SU-DHL-6 (cell line): ENCODE measurements at regions not wholly inside any gene's neighbourhood (a gene's known extent, or its start where the extent isn't known, plus 50 kb on each side); places are given as distances from the start of the nearest gene placed in this dataset.

Experiments
- EZH2phosphoT487 ChIP-seq: fragments of 200-600 bp; sonication (generic), shearing (Covaris generic); conservative IDR thresholded peaks from 2 replicates; pipeline ENCODE4 v1.6.1; 2018; ENCODE audit warnings: mild to moderate bottlenecking, antibody characterized with exemption, low read length, moderate library complexity, mixed read lengths
- TF ChIP-seq, protein P1 (sequence below): fragments of 200-600 bp; sonication (generic); IDR thresholded peaks from one replicate; pipeline ENCODE4 v1.5.1; 2017; ENCODE audit warnings: antibody characterized with exemption, mild to moderate bottlenecking, low read length, moderate library complexity; ENCODE audit not compliant: insufficient read depth, poor library complexity, severe bottlenecking

GRCh38 chr20:16147916-16148315 lies 425.3 kb downstream of the KIF16B start:
- TF ChIP-seq, protein P1, sequence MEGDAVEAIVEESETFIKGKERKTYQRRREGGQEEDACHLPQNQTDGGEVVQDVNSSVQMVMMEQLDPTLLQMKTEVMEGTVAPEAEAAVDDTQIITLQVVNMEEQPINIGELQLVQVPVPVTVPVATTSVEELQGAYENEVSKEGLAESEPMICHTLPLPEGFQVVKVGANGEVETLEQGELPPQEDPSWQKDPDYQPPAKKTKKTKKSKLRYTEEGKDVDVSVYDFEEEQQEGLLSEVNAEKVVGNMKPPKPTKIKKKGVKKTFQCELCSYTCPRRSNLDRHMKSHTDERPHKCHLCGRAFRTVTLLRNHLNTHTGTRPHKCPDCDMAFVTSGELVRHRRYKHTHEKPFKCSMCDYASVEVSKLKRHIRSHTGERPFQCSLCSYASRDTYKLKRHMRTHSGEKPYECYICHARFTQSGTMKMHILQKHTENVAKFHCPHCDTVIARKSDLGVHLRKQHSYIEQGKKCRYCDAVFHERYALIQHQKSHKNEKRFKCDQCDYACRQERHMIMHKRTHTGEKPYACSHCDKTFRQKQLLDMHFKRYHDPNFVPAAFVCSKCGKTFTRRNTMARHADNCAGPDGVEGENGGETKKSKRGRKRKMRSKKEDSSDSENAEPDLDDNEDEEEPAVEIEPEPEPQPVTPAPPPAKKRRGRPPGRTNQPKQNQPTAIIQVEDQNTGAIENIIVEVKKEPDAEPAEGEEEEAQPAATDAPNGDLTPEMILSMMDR: no peak
- no peak for TF ChIP-seq EZH2phosphoT487
